ENCODE measurements at regions not wholly inside any gene's neighbourhood (a gene's known extent, or its start where the extent isn't known, plus 50 kb on each side); places are given as distances from the start of the nearest gene placed in this dataset.

GRCh38 chr11:133621611-133622010 is 89.3 kb upstream of the OPCML start:
- TF ChIP-seq CTCF (IDR thresholded peaks at IDR 0.05 in 8 of 11, conservative IDR thresholded peaks at IDR 0.05 in 3 of 11) (no peak), POLR2A (IDR thresholded peaks at IDR 0.05) (no peak)
